C4-2B (cell line): ENCODE measurements at regions not wholly inside any gene's neighbourhood (a gene's known extent, or its start where the extent isn't known, plus 50 kb on each side); places are given as distances from the start of the nearest gene placed in this dataset.

Experiments used
- ZFX ChIP-seq: fragments of 450-650 bp; IDR thresholded peaks from 2 replicates; pipeline ENCODE4 v1.6.1; 2017
- TF ChIP-seq, protein P1 (sequence below): fragments of 450-650 bp; conservative IDR thresholded peaks from 2 replicates; pipeline ENCODE4 v1.5.1; 2017; ENCODE audit warnings: mild to moderate bottlenecking

DNA sequence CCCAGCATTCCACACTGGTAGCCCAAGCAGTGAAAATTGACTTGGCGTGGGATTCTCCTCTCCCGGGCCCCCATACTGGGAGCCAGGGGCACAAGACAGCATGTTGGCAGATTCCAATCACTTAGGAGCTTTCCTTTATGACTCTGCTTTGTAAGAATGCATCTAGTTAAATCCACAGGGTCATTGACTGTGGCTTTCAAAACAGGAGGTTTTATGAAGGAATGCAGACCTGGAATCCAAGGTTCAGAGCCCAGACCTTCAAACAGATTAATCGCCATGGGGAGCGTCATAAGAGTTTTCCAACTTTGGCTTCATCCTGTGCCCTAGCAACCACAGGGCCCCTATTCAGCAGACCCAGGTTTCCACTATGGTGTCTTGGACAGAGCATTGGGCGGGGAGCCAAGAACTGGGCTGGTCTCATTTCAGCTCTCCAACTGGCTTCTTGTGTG lies 76.4 kb upstream of the RMST start:
- TF ChIP-seq, protein P1, sequence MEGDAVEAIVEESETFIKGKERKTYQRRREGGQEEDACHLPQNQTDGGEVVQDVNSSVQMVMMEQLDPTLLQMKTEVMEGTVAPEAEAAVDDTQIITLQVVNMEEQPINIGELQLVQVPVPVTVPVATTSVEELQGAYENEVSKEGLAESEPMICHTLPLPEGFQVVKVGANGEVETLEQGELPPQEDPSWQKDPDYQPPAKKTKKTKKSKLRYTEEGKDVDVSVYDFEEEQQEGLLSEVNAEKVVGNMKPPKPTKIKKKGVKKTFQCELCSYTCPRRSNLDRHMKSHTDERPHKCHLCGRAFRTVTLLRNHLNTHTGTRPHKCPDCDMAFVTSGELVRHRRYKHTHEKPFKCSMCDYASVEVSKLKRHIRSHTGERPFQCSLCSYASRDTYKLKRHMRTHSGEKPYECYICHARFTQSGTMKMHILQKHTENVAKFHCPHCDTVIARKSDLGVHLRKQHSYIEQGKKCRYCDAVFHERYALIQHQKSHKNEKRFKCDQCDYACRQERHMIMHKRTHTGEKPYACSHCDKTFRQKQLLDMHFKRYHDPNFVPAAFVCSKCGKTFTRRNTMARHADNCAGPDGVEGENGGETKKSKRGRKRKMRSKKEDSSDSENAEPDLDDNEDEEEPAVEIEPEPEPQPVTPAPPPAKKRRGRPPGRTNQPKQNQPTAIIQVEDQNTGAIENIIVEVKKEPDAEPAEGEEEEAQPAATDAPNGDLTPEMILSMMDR: no peak
- no peak for TF ChIP-seq ZFX
